ENCODE measurements at regions not wholly inside any gene's neighbourhood (a gene's known extent, or its start where the extent isn't known, plus 50 kb on each side); places are given as distances from the start of the nearest gene placed in this dataset.

GRCh38 chr12:96099421-96099820, 64.0 kb upstream of the LTA4H start:
- no peak for DNase-seq (ENCODE audit: extremely low read depth, insufficient read length)
- TF ChIP-seq CTCF (IDR thresholded peaks at IDR 0.05; ENCODE audit: insufficient read depth, low read length, poor library complexity, severe bottlenecking) = no peak
- no peaks in the 10 kb centered on the region for H3K36me3 ChIP-seq (ENCODE audit: control insufficient read depth, insufficient read depth, low read length)

GRCh38 chr12:96099986-96100385, 64.6 kb upstream of the LTA4H start:
- Histone ChIP-seq H3K27me3 (replicated peaks; ENCODE audit: control insufficient read depth, insufficient read depth, low read length) (no peaks in the 10 kb centered on the region), H3K4me3 (replicated peaks; ENCODE audit: low read depth, low read length) (no peak overlapping the region), H3K36me3 (ENCODE audit: control insufficient read depth, insufficient read depth, low read length) (no peaks in the 10 kb centered on the region)
- DNase-seq (ENCODE audit: extremely low read depth, insufficient read length) = no peak
- TF ChIP-seq CTCF (IDR thresholded peaks at IDR 0.05; ENCODE audit: insufficient read depth, low read length, poor library complexity, severe bottlenecking) = no peak

More at GRCh38 chr12:96099421-96099820, 64.0 kb upstream of the LTA4H start:
- Histone ChIP-seq H3K27me3 (replicated peaks; ENCODE audit: control insufficient read depth, insufficient read depth, low read length) (no peaks in the 10 kb centered on the region), H3K4me3 (replicated peaks; ENCODE audit: low read depth, low read length) (no peak overlapping the region)

GRCh38 chr12:96101806-96102205, 66.4 kb upstream of the LTA4H start:
- Histone ChIP-seq H3K4me3 (replicated peaks; ENCODE audit: low read depth, low read length) (no peak overlapping the region), H3K36me3 (ENCODE audit: control insufficient read depth, insufficient read depth, low read length) (no peaks in the 10 kb centered on the region), H3K27me3 (replicated peaks; ENCODE audit: control insufficient read depth, insufficient read depth, low read length) (no peaks in the 10 kb centered on the region)
- no peak for TF ChIP-seq CTCF (IDR thresholded peaks at IDR 0.05; ENCODE audit: insufficient read depth, low read length, poor library complexity, severe bottlenecking)
- DNase-seq (ENCODE audit: extremely low read depth, insufficient read length) = no peak

GRCh38 chr12:96103067-96103644, 67.8 kb upstream of the LTA4H start:
- no peak for TF ChIP-seq CTCF (IDR thresholded peaks at IDR 0.05; ENCODE audit: insufficient read depth, low read length, poor library complexity, severe bottlenecking)
- Histone ChIP-seq H3K27me3 (replicated peaks; ENCODE audit: control insufficient read depth, insufficient read depth, low read length) (no peaks in the 10 kb centered on the region), H3K4me3 (replicated peaks; ENCODE audit: low read depth, low read length) (no peak overlapping the region), H3K36me3 (ENCODE audit: control insufficient read depth, insufficient read depth, low read length) (no peaks in the 10 kb centered on the region)
- no peak for DNase-seq (ENCODE audit: extremely low read depth, insufficient read length)

GRCh38 chr12:96104566-96104965, 69.2 kb upstream of the LTA4H start:
- no peak for DNase-seq (ENCODE audit: extremely low read depth, insufficient read length)

More at GRCh38 chr12:96104566-96104965, 69.2 kb upstream of the LTA4H start:
- Histone ChIP-seq H3K27me3 (replicated peaks; ENCODE audit: control insufficient read depth, insufficient read depth, low read length) (no peaks in the 10 kb centered on the region), H3K4me3 (replicated peaks; ENCODE audit: low read depth, low read length) (no peak overlapping the region), H3K36me3 (ENCODE audit: control insufficient read depth, insufficient read depth, low read length) (no peaks in the 10 kb centered on the region)
- no peak for TF ChIP-seq CTCF (IDR thresholded peaks at IDR 0.05; ENCODE audit: insufficient read depth, low read length, poor library complexity, severe bottlenecking)

Data from GM06990 (cell line).